ENCODE measurements at regions not wholly inside any gene's neighbourhood (a gene's known extent, or its start where the extent isn't known, plus 50 kb on each side); places are given as distances from the start of the nearest gene placed in this dataset.
"Not testable (repeated sequence)": the region's sequence is repeated elsewhere in the genome, so short reads cannot be mapped to it uniquely, and the experiment has no call there.

GRCh38 chr21:35168735-35169134, 119.6 kb upstream of the RUNX1 start:
- TF ChIP-seq, protein P1, sequence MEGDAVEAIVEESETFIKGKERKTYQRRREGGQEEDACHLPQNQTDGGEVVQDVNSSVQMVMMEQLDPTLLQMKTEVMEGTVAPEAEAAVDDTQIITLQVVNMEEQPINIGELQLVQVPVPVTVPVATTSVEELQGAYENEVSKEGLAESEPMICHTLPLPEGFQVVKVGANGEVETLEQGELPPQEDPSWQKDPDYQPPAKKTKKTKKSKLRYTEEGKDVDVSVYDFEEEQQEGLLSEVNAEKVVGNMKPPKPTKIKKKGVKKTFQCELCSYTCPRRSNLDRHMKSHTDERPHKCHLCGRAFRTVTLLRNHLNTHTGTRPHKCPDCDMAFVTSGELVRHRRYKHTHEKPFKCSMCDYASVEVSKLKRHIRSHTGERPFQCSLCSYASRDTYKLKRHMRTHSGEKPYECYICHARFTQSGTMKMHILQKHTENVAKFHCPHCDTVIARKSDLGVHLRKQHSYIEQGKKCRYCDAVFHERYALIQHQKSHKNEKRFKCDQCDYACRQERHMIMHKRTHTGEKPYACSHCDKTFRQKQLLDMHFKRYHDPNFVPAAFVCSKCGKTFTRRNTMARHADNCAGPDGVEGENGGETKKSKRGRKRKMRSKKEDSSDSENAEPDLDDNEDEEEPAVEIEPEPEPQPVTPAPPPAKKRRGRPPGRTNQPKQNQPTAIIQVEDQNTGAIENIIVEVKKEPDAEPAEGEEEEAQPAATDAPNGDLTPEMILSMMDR (IDR thresholded peaks at IDR 0.05; ENCODE audit: low read depth, low read length, missing control alignments): no peak
- DNase-seq (ENCODE audit: low read depth): no peak
- H3K4me3 ChIP-seq (ENCODE audit: low read depth, low read length): no peak overlapping the region
- in situ Hi-C loops (cut with HindIII; ENCODE audit: low sequenced_read_pairs): no loop called here

- TF ChIP-seq, protein P1 (IDR thresholded peaks at IDR 0.05; ENCODE audit: low read depth, low read length, missing control alignments): no peak
- in situ Hi-C loops (cut with HindIII; ENCODE audit: low sequenced_read_pairs): no loop called here
- no peak for DNase-seq (ENCODE audit: low read depth)
- no peak overlapping the region for H3K4me3 ChIP-seq (ENCODE audit: low read depth, low read length)
These were observed 115.9 kb upstream of the RUNX1 start for GRCh38 chr21:35164971-35165483.

DNA sequence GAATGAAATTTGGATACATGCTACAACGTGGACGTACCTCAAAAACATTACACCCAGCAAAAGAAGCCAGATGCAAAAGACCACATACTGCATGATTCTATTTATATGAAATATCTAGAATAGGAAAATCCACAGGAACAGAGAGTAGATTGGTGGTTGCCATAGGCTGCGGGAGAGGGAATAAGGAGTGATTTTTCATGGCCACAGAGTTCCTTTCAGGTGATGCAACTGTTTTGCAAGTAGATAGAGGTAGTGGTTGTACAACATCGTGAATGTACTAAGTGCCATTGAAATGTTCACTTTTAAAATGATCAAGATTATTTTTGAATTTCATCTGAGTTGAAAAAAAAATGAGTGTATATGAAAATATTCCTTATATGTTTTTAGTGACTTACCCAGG, 115.3 kb upstream of the RUNX1 start:
- no peak overlapping the region for H3K4me3 ChIP-seq (ENCODE audit: low read depth, low read length)
- no peak for DNase-seq (ENCODE audit: low read depth)
- TF ChIP-seq, protein P1 (IDR thresholded peaks at IDR 0.05; ENCODE audit: low read depth, low read length, missing control alignments): no peak
- in situ Hi-C loops (cut with HindIII; ENCODE audit: low sequenced_read_pairs): no loop called here

DNA sequence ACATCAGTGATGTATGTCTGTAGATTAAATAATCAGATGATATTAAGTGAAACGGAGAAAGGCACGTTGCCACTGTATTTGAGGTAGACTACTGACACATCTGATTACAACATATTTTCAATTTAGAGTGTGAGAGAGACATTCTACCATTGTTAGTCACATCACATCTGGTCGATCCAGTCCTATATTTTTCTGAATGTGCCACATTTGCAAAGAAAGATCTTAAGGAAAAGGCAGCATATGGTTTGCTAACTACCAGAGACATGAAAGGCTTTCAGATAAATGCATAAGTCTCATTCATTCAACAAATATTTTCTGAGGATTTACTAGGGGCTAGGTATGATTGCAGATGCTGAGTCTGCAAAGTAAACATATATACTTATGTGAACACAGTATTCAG, 114.3 kb upstream of the RUNX1 start:
- no peak for DNase-seq (ENCODE audit: low read depth)
- no peak overlapping the region for H3K4me3 ChIP-seq (ENCODE audit: low read depth, low read length)
- TF ChIP-seq, protein P1 (IDR thresholded peaks at IDR 0.05; ENCODE audit: low read depth, low read length, missing control alignments): no peak
- in situ Hi-C loops (cut with HindIII; ENCODE audit: low sequenced_read_pairs): no loop called here

- DNase-seq (ENCODE audit: low read depth): no peak
- H3K4me3 ChIP-seq (ENCODE audit: low read depth, low read length): no peak overlapping the region
- in situ Hi-C loops (cut with HindIII; ENCODE audit: low sequenced_read_pairs): no loop called here
- TF ChIP-seq, protein P1 (IDR thresholded peaks at IDR 0.05; ENCODE audit: low read depth, low read length, missing control alignments): no peak
These were observed 113.7 kb upstream of the RUNX1 start for GRCh38 chr21:35162831-35163230.

DNA sequence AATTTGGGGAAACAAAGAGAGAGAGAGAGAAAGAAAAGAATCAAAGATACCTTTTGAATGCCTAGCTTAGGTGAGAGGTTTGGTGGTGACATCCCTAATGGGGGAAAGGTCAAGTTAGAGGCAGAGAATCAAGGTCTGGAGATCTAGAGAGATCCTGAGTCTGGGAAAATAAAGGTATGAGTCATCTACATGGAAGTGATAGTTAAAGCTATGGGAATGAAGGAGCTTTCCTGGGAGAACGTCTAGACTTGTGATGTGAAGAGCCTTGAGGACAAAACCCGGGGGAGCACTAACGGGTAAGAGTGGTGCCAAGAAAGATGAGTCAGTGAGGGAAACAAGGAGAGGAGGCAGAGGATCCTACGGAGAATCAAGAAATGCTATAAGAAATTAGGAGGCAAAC, 110.8 kb upstream of the RUNX1 start:
- in situ Hi-C loops (cut with HindIII; ENCODE audit: low sequenced_read_pairs): no loop called here
- no peak overlapping the region for H3K4me3 ChIP-seq (ENCODE audit: low read depth, low read length)
- no peak for DNase-seq (ENCODE audit: low read depth)
- TF ChIP-seq, protein P1 (IDR thresholded peaks at IDR 0.05; ENCODE audit: low read depth, low read length, missing control alignments): no peak

DNA sequence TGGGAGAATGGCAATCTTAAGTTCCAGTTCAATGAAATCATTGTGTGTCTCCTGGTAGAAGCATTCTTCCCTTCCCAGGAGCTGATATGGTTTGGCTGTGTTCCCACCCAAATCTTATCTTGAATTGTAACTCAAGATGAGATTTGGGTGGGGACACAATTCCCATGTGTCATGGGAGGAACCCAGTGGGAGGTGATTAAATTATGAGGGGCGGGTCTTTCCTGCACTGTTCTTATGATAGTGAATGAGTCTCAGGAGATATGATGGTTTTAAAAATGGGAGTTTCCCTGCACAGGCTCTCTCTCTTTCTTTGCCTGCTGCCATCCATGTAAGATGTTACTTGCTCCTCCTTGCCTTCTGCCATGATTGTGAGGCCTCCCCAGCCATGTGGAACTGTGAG, 108.3 kb upstream of the RUNX1 start:
- in situ Hi-C loops (cut with HindIII; ENCODE audit: low sequenced_read_pairs): not testable (repeated sequence)

More for the DNA sequence above, 108.3 kb upstream of the RUNX1 start:
- not testable (repeated sequence) for H3K4me3 ChIP-seq (ENCODE audit: low read depth, low read length); DNase-seq (ENCODE audit: low read depth)
